Aorta (tissue), 5 donors: ENCODE measurements at regions not wholly inside any gene's neighbourhood (a gene's known extent, or its start where the extent isn't known, plus 50 kb on each side); places are given as distances from the start of the nearest gene placed in this dataset.

Experiments used
- ATAC-seq: fragments of 200-7000 bp; cut with Tn5 transposase; one replicate; pipeline ENCODE4 v1.9.1; 2022; ENCODE audit warnings: moderate library complexity; ENCODE audit not compliant: low FRiP score
- DNase-seq, 2 donors: peaks; one replicate each; pipeline ENCODE4 v3.0.0-alpha.2; 2020
- H3K27ac ChIP-seq, 2 donors: one replicate each; pipeline ENCODE4 v1.5.1; 2013; ENCODE audit warnings: low read length in 2 of 2, mild to moderate bottlenecking in 2 of 2, moderate library complexity in 2 of 2, control low read depth in 1 of 2, inconsistent platforms in 1 of 2, low read depth in 1 of 2
- H3K27me3 ChIP-seq, 2 donors: one replicate each; pipeline ENCODE4 v1.6.1; 2013; ENCODE audit warnings: control low read depth in 1 of 2, low read length in 1 of 2, mild to moderate bottlenecking in 1 of 2, moderate library complexity in 1 of 2; ENCODE audit not compliant: insufficient read depth in 2 of 2, control insufficient read depth in 1 of 2
- H3K36me3 ChIP-seq, 2 donors: one replicate each; pipeline ENCODE4 v1.6.1; 2013; ENCODE audit warnings: control low read depth in 1 of 2, low read length in 1 of 2, mild to moderate bottlenecking in 1 of 2; ENCODE audit not compliant: insufficient read depth in 2 of 2, control insufficient read depth in 1 of 2
- H3K4me1 ChIP-seq, 2 donors: one replicate each; pipeline ENCODE4 v1.6.1; 2013; ENCODE audit warnings: low read length in 2 of 2, control low read depth in 1 of 2, mild to moderate bottlenecking in 1 of 2, moderate library complexity in 1 of 2; ENCODE audit not compliant: insufficient read depth in 2 of 2, control insufficient read depth in 1 of 2
- H3K4me3 ChIP-seq, 2 donors: one replicate each; pipeline ENCODE4 v1.5.1; 2013; ENCODE audit warnings: low read length in 2 of 2, control low read depth in 1 of 2, mild to moderate bottlenecking in 1 of 2
- H3K9me3 ChIP-seq: one replicate; pipeline ENCODE4 v1.6.1; 2013; ENCODE audit warnings: mild to moderate bottlenecking, low read length; ENCODE audit not compliant: control insufficient read depth
- WGBS, 2 donors: extraction: QIAGEN DNeasy Blood & Tissue Kit; methylation state at CpG; one replicate each; pipeline ENCODE4 v1.1.7; 2013; 5-methylcytosine and 5-hydroxymethylcytosine counted together
- intact Hi-C, 2 donors: fragments of 100-400 bp; cut with DNase I; formaldehyde crosslinking; loops; one replicate each; pipeline versions ENCODE4 v1.14.2 to v1.15.0; 2022
- donor health status: healthy with polysubstance abuse.
- donor health status: Bipolar disorder and iron deficiency.
- donor health status: DM: no; HTN: no; CAD: no.
- donor health status: DM: no; HTN: no; CAD: no.
- donor health status: DM: yes; HTN: yes; CAD: no.

DNA sequence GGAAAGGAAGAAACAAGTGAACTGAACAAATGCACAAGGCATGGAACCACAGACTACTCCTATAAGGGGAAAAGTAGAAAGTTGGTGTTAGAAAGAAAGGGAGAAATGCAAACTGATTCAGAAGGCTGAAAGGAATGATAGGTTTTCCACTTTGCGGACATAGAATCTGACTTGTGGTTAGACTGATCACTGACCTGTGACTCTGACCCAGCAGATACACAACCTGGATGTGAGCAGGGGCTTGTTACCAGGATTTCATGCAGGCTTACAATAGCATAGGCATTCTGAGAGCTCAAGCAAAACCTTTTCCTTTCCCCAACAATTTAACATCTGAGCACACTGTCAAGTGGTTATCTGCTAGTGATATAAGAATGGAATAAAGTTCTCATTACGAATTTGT, 237.0 kb upstream of the CDH20 start:
- no peak for ATAC-seq
- Histone ChIP-seq H3K27ac (no peak overlapping the region), H3K4me3 (no peak overlapping the region), H3K36me3 (no peaks in the 10 kb centered on the region), H3K4me1 (no peaks in the 10 kb centered on the region), H3K27me3 (no peaks in the 10 kb centered on the region), H3K9me3 (no peaks in the 10 kb centered on the region)
- WGBS, 2 donors = 80% methylated on average over 2 of the region's 2 CpGs
- intact Hi-C loops = no loop called here
- no peak for DNase-seq

DNA sequence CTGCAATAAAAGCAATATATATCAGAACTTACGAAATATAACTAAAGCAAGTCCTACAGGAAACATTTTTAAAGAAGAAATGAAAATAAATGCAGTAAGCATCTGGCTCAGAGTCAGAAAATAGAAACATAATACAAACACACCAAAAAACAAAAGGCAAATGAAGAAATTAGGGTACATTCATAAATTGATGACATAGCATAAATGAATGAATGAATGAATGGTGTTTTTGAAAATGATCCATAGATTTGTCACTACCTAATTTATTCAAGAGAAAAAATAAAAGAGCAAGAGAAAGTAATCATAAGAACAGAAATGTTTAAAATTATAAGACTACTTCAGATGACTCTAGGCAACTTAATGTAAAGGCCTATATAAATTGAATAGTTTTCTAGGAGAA, 226.1 kb upstream of the CDH20 start:
- Histone ChIP-seq H3K36me3 (no peaks in the 10 kb centered on the region), H3K9me3 (no peaks in the 10 kb centered on the region), H3K27me3 (no peaks in the 10 kb centered on the region), H3K4me3 (no peak overlapping the region), H3K4me1 (no peaks in the 10 kb centered on the region), H3K27ac (no peak overlapping the region)
- DNase-seq (no peak), ATAC-seq (no peak)
- intact Hi-C loops = no loop called here
- 82 to 86% methylated on average over 1 of the region's 1 CpG for WGBS, 2 donors

DNA sequence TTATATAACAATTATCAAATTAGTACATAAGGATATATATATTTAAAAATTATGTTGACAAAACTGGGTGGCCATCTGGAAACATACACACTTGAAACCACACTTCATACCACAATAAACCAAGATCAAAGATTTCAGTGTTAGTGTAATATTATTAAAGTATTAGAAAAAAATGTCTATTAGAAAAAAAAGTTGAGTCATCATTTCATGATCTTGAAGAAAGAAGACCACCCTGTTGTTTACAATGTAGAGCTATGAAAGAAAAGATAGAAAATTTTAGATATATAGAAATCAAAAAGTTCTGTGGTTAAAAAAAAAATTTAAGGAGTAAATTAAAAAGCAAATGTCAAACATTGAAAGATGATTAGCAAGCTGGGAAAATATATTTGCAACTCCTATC, 224.5 kb upstream of the CDH20 start:
- DNase-seq = no peak
- no peaks in the 10 kb centered on the region for H3K4me1 ChIP-seq
- no peaks in the 10 kb centered on the region for H3K9me3 ChIP-seq
- H3K4me3 ChIP-seq = no peak overlapping the region
- H3K27ac ChIP-seq = no peak overlapping the region
- H3K36me3 ChIP-seq = no peaks in the 10 kb centered on the region
- intact Hi-C loops = no loop called here
- no peaks in the 10 kb centered on the region for H3K27me3 ChIP-seq
- ATAC-seq = no peak

DNA sequence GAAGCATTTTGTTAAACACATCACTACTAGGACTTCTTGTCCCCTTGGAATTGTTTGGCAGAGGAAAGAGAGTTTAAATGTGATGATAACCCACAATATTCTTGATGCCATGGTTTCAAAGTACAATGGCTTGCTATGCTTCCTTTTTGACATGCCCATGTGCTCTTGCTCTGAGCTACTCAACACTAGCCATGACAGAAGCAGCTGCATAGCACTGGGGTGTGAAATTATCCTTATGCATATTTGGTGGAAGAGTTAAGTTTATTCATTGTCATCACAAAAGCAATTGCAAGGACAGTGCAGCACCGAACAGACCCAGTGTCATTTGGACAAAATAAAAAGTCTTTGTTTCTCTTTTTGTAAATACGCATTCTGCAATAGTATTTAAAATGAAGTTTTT, 209.9 kb upstream of the CDH20 start:
- WGBS, 2 donors = 96 to 97% methylated on average over 2 of the region's 2 CpGs
- H3K4me3 ChIP-seq = no peak overlapping the region
- DNase-seq = no peak
- H3K27me3 ChIP-seq = no peaks in the 10 kb centered on the region
- ATAC-seq = no peak
- no peaks in the 10 kb centered on the region for H3K9me3 ChIP-seq
- H3K4me1 ChIP-seq = no peaks in the 10 kb centered on the region
- intact Hi-C loops = no loop called here
- no peak overlapping the region for H3K27ac ChIP-seq
- no peaks in the 10 kb centered on the region for H3K36me3 ChIP-seq

DNA sequence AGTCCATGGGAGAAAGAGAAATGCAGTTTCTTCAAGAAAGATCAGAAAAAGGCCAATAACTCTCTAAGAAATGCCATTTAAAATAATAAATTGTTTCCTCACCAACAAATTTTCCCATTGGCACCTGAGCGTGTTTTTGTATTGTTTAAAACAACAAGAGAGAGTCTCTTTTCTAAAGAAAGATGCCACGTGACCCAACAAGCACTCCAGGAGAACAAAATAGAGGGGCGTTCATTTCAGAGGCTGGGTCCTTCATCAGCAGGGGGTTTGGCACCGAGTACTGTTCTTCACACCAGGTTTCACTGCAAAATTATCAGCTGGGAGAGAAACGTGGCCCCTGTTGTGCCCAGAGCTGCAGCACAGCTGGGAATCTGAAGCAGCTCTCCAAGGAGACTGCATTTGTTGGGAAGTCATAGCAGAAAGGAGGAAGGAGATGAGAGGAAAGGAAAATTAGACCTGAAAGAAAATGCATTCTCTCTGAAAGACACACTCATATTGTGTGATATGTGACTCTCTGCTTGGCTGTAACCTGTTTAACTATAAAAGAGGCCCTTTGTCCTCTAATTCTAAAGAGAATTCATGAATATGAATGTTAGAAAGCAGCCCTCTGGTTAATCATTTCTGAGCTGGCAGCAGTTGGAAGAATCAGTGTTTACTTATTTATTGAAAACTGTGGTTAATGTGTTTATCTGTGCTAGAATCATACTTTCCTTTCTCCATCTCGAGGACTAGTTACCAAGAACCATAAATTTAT, 205.3 kb upstream of the CDH20 start:
- intact Hi-C loops = no loop called here
- Histone ChIP-seq H3K9me3 (no peaks in the 10 kb centered on the region), H3K36me3 (no peaks in the 10 kb centered on the region), H3K4me1 (no peaks in the 10 kb centered on the region), H3K27me3 (no peaks in the 10 kb centered on the region), H3K27ac (no peak overlapping the region), H3K4me3 (no peak overlapping the region)
- 16 to 22% methylated on average over 6 of the region's 6 CpGs for WGBS, 2 donors
- no peak for ATAC-seq
- no peak for DNase-seq

DNA sequence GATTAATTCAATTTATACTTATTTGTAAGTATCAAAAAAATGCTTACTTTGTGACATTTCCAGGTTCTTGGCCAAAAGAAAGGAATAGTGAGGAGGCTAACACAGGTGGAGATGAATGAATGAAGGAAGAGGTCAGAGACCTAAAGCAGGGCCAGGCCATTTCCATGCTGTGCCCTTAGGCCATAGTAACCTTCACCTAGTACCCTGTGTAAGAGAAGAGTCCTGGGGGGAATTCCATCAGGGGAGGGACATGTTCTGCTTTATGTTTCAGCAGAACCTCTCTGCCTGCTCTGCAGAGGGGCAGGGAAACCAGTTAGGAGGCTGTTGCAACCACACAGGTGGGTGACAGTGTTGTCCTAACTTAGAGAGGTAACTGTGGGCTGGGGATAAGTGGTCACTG, 204.2 kb upstream of the CDH20 start:
- no peak for ATAC-seq
- no peaks in the 10 kb centered on the region for H3K4me1 ChIP-seq
- no peak overlapping the region for H3K27ac ChIP-seq
- no peaks in the 10 kb centered on the region for H3K27me3 ChIP-seq
- H3K9me3 ChIP-seq = no peaks in the 10 kb centered on the region
- no peak for DNase-seq
- H3K36me3 ChIP-seq = no peaks in the 10 kb centered on the region
- intact Hi-C loops = no loop called here
- H3K4me3 ChIP-seq = no peak overlapping the region

DNA sequence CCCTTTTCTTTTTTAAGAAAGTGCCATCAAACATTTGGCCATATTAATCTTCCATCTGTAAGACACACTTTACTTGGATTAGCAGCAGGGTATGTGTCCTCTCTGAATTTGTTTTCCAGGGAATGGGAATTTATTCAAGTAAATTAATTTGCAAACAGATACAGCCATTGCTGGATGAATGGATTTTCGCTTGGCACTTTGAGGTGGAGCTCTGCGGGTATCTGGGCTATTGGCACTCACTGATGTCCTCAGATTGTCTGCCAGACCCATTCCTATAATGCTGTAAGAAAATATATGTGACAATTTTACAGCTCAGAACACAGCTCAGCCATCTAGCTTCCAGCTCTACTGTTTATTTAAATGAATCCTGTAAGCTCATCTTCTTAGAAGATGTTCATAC, 201.2 kb upstream of the CDH20 start:
- Histone ChIP-seq H3K4me3 (no peak overlapping the region), H3K36me3 (no peaks in the 10 kb centered on the region), H3K4me1 (no peaks in the 10 kb centered on the region), H3K27me3 (no peaks in the 10 kb centered on the region), H3K27ac (no peak overlapping the region), H3K9me3 (no peaks in the 10 kb centered on the region)
- 81 to 91% methylated on average over 2 of the region's 2 CpGs for WGBS, 2 donors
- ATAC-seq = no peak
- DNase-seq = no peak
- intact Hi-C loops = no loop called here

DNA sequence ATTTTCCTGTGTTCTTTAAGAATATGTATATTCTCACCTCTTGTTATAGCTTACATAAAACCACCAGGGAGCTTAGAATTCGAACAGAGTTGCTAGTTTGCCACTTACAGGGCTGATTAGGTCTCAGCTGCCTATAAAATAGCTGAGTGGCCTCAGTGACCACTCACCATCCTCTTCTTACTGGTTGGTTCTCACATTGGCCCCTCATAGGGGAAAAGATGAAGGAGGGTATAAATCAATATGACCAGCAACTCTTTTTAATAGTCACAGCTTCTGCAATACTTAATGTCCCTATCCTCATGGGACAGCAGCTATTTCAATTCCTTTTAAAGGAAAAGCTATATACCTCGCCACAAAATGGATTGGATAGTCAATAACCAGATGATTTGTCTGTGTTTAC, 199.4 kb upstream of the CDH20 start:
- DNase-seq = no peak
- WGBS, 2 donors = 52 to 55% methylated on average over 2 of the region's 2 CpGs
- no peaks in the 10 kb centered on the region for H3K9me3 ChIP-seq
- intact Hi-C loops = no loop called here
- no peaks in the 10 kb centered on the region for H3K4me1 ChIP-seq
- H3K36me3 ChIP-seq = no peaks in the 10 kb centered on the region
- no peak for ATAC-seq
- H3K4me3 ChIP-seq = no peak overlapping the region
- H3K27ac ChIP-seq = no peak overlapping the region
- H3K27me3 ChIP-seq = no peaks in the 10 kb centered on the region

DNA sequence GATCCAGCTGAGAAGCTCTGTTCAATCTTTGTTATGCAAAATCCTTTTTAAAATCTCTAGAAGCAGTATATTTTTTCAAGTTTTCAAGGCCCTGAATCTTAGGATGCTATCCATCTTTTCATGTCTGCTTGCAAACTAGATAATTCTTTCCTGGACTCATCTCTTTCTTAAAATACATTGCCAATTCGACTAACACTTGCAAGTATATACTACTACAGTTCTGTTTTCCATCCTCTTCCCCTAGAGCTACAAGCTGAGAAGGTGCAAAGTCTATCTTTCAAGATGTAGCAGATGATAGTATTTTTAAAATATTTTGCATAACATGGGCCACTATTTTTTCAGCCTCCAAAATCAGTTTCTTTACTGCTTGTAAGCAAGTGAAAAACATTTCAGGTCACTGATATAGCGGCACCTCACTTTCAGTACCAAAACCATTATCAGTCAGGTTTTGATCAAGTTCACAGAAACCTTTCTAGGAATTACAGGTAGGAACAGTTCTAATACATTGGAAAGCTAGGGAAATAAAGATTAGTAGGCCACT, 196.4 kb upstream of the CDH20 start:
- Histone ChIP-seq H3K27me3 (no peaks in the 10 kb centered on the region), H3K27ac (no peak overlapping the region), H3K4me1 (no peaks in the 10 kb centered on the region), H3K36me3 (no peaks in the 10 kb centered on the region), H3K9me3 (no peaks in the 10 kb centered on the region), H3K4me3 (no peak overlapping the region)
- DNase-seq (no peak), ATAC-seq (no peak)
- WGBS, 2 donors = 74 to 76% methylated on average over 2 of the region's 2 CpGs
- intact Hi-C loops = no loop called here
